ENCODE measurements at regions not wholly inside any gene's neighbourhood (a gene's known extent, or its start where the extent isn't known, plus 50 kb on each side); places are given as distances from the start of the nearest gene placed in this dataset.
"Not testable (repeated sequence)": the region's sequence is repeated elsewhere in the genome, so short reads cannot be mapped to it uniquely, and the experiment has no call there.

GRCh38 chr12:89768586-89769482, 60.2 kb upstream of the ATP2B1 start:
- Mint-ChIP-seq H3K36me3 (no peaks in the 10 kb centered on the region), H3K4me1 (peaks cover 10% of the 10 kb centered on the region), H3K4me3 (no peak overlapping the region), H3K9me3 (peaks cover 2% of the 10 kb centered on the region), H3K27ac (peak overlapping the region; percentile 83)
- peak; percentile 95 for ATAC-seq
- DNase-seq (ENCODE audit: low spot score in 2 of 2), result no peak

GRCh38 chr12:89765959-89766824, 57.6 kb upstream of the ATP2B1 start:
- no peaks in the 10 kb centered on the region for H3K36me3 Mint-ChIP-seq
- no peak overlapping the region for H3K4me3 Mint-ChIP-seq
- DNase-seq (ENCODE audit: low spot score in 2 of 2), result no peak
- H3K27ac Mint-ChIP-seq, result no peak overlapping the region
- H3K4me1 Mint-ChIP-seq, result peaks cover 18% of the 10 kb centered on the region
- ATAC-seq, result no peak
- peaks cover 1% of the 10 kb centered on the region for H3K9me3 Mint-ChIP-seq

- H3K36me3 Mint-ChIP-seq; H3K9me3 Mint-ChIP-seq; ATAC-seq; DNase-seq (ENCODE audit: low spot score in 2 of 2); H3K4me3 Mint-ChIP-seq; H3K27ac Mint-ChIP-seq: not testable (repeated sequence)
- peaks cover 30% of the 10 kb centered on the region for H3K4me1 Mint-ChIP-seq
Measured at GRCh38 chr12:89764164-89764563, 55.5 kb upstream of the ATP2B1 start.

GRCh38 chr12:89762498-89763170, 54.0 kb upstream of the ATP2B1 start:
- H3K36me3 Mint-ChIP-seq, result no peaks in the 10 kb centered on the region
- peaks cover 4% of the 10 kb centered on the region for H3K9me3 Mint-ChIP-seq
- ATAC-seq, result peak; percentile 95
- no peak for DNase-seq (ENCODE audit: low spot score in 2 of 2)
- peaks cover 36% of the 10 kb centered on the region for H3K4me1 Mint-ChIP-seq
- peak overlapping the region; percentile 45 for H3K27ac Mint-ChIP-seq
- no peak overlapping the region for H3K4me3 Mint-ChIP-seq

GRCh38 chr12:89760783-89761182, 52.1 kb upstream of the ATP2B1 start:
- ATAC-seq (no peak), DNase-seq (ENCODE audit: low spot score in 2 of 2) (no peak)
- H3K4me1 Mint-ChIP-seq, result peaks cover 48% of the 10 kb centered on the region
- H3K27ac Mint-ChIP-seq, result peak overlapping the region; percentile 63
- H3K36me3 Mint-ChIP-seq, result peaks cover 12% of the 10 kb centered on the region
- H3K4me3 Mint-ChIP-seq, result no peak overlapping the region
- H3K9me3 Mint-ChIP-seq, result peaks cover 4% of the 10 kb centered on the region
